NCI-H345 (cell line): ENCODE measurements at regions not wholly inside any gene's neighbourhood (a gene's known extent, or its start where the extent isn't known, plus 50 kb on each side); places are given as distances from the start of the nearest gene placed in this dataset.

ENCODE experiments used
- DNase-seq: peaks from one replicate; lab custom pipeline; 2025; lab: John Stamatoyannopoulos, UW

DNA sequence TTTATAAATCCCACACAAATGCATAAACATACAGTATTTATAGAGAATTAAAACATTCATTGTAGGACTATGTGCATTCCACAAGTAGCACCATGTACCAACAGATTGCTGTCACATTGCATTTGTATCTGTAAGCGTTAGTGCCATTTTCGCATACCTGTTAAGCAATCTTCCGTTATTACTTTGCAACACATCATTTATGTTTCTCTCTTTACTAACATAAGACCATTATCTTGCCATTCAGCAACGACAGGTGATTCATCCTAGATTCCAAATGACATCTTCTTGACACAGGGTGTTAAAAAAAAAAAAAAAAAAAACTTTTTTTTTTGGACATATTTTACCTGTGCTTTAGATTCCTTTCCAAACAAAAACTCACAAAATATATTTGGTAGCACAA lies 511.8 kb downstream of the ELAVL2 start:
- DNase-seq = no peak

- no peak for DNase-seq
Measured at GRCh38 chr9:23319092-23319491, 506.9 kb downstream of the ELAVL2 start.

GRCh38 chr9:23321049-23321448 lies 505.0 kb downstream of the ELAVL2 start:
- no peak for DNase-seq

DNA sequence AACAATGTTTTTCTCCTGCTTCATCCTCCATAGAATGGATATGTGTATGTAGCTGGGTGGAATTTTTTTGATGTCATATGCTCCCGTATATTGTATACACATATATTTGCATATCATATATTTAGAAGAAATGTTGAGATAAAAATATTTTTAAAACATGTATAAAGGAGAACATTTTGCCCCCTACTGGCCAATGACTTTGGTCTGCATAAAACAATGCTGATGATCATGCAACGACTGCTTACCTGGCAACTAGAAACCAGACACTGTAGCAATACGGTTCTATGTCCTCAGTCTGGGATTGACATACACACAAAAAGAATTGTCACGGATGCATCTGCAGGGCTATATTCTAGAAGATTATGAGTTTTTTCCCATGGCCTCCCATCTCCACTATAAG lies 503.6 kb downstream of the ELAVL2 start:
- no peak for DNase-seq

DNA sequence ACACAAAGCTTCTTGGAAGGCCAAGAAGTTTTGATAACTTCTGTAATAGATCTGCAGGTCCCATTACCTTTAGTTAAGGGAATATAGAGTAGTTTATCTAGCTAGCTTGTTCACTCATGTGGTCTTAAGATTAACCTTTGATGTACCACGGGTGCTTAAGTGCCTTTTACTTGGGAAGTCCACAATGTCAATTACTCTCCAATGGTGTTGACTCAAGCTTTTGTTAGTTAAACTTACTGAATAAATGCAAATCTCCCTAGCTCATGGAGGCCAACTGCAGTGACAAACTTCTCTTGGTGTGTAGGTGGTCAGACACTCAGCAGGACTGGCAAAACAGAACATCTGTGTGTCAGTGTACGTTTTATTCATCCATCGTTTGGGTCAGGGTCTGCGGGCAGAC lies 501.5 kb downstream of the ELAVL2 start:
- DNase-seq = no peak

DNA sequence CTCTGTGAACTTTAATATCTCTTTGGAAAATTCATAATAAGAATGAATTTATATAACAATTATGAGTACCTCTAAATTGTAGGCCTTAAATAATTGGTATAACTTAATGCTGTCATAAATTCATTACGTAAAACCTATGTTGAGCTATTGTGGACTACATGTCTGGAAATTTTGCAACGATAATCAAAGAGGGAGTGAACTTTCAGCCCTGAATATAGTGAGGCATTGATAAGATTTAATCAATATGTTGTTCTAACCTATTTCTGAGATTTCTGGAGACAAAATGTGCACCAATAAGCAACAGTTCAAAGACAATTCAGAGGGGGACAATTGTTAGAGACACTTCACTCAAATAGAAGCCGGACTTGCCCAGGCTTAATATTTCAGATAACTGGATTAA lies 499.4 kb downstream of the ELAVL2 start:
- DNase-seq = no peak

DNA sequence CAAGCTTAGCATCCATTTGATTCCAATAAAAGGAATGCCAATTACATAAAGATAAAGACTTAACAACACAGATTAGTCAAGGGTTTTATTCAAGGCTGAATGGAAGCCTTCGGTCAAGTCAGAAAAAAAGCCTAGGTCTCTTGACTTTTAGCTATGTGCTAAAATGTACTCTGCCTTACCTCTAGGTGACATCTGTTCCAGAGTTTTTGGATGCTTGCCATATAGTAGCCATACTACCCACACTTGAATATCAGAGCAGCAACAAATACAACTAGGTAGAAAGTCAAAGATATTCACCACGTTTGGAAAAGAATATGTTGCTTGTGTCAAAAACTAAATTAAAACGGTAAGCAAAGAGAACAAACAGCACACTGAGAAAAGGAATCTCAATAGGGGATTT lies 484.7 kb downstream of the ELAVL2 start:
- no peak for DNase-seq

- no peak for DNase-seq
Measured at GRCh38 chr9:23342291-23342690, 483.7 kb downstream of the ELAVL2 start.

- no peak for DNase-seq
Measured at GRCh38 chr9:23343226-23343625, 482.8 kb downstream of the ELAVL2 start.

GRCh38 chr9:23361096-23361495 lies 464.9 kb downstream of the ELAVL2 start:
- no peak for DNase-seq

GRCh38 chr9:23372703-23373102 lies 453.3 kb downstream of the ELAVL2 start:
- no peak for DNase-seq

DNA sequence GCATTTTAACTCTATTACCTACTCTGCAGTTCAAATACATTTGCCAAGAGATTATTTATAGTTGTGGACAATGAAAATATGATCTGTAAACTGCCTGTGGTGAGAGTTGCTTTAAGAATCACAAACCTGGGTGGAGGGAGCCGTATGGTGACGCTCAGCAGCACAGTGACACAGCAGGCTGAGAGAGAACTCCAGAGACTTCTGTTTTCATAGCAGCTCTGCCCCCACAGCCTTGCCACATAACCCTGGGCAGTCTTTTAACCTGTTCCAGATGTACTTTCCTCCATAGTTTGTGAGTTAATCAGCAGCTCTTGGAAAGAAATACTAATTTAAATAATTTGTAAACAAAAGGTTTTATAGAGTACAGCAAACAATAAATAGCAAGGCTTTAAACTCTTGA lies 450.5 kb downstream of the ELAVL2 start:
- no peak for DNase-seq

GRCh38 chr9:23379842-23380241 lies 446.2 kb downstream of the ELAVL2 start:
- no peak for DNase-seq

DNA sequence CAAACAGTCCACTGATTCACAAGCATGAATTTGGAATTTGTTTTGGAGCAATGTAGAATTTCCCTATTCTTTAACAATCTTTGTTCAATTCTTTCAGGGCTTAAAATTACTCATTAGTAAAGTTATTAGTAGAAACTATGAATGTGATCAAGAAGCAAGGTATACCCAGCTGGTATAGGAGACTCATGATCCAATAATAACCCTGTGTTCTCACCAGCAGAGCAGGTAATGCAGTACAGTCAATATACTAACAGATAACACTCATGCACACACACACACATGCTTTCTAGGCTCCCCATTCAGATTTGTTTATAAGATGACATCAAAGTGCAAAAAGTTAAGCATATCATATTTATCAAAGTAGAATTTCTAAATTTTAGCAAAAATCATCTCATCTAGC lies 445.2 kb downstream of the ELAVL2 start:
- no peak for DNase-seq

- DNase-seq = no peak
Measured at GRCh38 chr9:23382418-23382817, 443.6 kb downstream of the ELAVL2 start.

GRCh38 chr9:23394189-23394588 lies 431.9 kb downstream of the ELAVL2 start:
- no peak for DNase-seq

DNA sequence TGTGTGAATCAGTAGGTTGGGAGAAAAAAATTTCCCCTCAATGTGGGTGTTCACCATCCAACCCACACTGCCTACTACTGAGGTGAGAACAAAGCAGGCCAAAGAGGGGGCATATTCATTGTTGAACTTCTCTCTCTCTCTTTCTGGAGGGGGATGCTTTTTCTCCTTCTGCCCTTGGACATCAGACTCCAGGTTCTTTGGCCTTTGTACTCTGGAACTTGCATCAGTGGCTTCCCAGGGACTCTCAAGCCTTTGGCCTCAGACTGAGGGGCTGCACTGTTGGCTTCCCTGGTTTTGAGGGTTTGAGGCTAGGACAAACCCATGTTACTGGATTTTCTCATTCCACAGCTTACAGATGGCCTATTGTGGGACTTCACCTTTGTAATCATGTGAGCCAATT lies 417.2 kb downstream of the ELAVL2 start:
- DNase-seq = no peak

DNA sequence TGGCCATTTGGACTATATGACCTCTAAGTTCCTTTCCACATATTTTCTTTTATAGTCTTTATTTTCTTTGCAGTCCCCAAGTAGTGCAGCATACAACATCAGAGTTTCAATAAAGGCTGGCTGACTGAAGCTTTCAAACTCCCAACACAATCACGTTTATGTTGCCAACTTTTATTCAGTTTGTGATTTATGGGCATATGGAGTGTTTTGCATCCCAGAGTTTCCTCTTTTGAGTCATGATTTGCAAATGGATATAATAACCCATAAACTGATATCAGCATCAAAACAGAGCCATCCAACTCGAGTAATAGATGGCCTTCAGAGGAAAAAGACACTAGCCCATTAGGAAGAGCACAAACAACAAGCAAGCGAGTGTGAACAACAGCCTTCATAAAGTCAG lies 414.0 kb downstream of the ELAVL2 start:
- no peak for DNase-seq

DNA sequence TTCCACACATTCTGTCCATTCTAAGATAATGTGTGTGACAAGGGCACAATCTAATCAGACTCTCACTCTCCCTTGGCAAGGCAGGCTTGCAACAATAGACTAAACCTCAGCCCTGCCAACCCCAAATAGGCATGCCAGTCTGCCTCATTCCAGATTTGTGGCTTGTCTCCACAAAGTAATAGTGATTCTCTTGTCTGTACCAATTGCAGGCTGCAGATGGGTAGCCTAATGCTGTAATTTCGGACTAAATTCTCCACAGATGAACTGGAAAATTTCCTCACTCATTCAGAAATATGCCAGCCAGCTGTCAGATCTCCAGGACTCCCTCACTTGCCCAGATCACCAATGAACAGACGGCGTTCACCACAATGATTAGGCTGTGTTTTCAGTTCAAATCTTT lies 413.6 kb downstream of the ELAVL2 start:
- no peak for DNase-seq

GRCh38 chr9:23413541-23413940 lies 412.5 kb downstream of the ELAVL2 start:
- DNase-seq = no peak

DNA sequence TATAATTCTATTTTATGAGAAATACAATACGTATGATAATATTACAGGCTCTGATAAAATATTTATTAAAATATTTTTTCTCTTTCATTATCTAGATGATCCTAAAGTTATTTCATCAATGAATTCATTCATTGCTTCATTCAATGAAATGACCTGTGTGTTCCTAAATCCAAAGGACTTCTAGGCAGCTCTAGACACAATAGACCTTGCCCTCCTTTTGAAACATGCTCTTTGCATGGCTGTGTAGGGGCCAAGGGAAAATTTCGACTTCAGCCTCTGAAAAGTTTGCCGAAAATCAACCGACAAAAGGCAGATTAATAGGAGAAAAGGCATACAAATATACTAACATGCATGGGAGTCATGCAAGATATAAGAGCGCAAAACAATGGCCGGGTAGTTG lies 402.0 kb downstream of the ELAVL2 start:
- DNase-seq = no peak

GRCh38 chr9:23426144-23426543 lies 399.9 kb downstream of the ELAVL2 start:
- DNase-seq = no peak

DNA sequence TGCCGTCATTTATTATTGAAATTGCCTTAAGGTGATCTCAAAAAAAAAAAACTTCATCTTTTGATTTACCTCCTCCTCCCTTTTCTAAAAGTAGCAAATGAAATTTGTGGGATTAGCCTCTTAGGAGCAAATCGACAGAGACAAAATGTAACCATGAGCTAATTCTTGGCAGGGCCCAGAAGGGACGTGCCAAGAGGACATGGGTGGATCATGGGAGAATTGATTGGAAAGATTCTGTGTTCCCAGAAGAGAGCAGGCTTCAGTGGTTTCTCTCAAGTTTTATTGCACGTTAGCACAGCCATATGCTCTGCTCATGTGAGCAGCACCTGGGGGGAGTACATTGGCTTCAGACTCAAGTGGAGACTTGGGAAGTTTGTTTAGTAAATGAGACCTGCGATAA lies 394.6 kb downstream of the ELAVL2 start:
- no peak for DNase-seq

GRCh38 chr9:23434654-23435053 lies 391.4 kb downstream of the ELAVL2 start:
- no peak for DNase-seq

- no peak for DNase-seq
Measured at GRCh38 chr9:23438299-23438907, 387.6 kb downstream of the ELAVL2 start.
